PC-9 (cell line): ENCODE measurements at regions not wholly inside any gene's neighbourhood (a gene's known extent, or its start where the extent isn't known, plus 50 kb on each side); places are given as distances from the start of the nearest gene placed in this dataset.

Source experiments
- CTCF ChIP-seq: fragments of 200-600 bp; sonication (generic); conservative IDR thresholded peaks from 2 replicates; pipeline ENCODE4 v1.6.1; 2017; ENCODE audit warnings: mixed run types, antibody characterized with exemption, mild to moderate bottlenecking, moderate library complexity
- EZH2 ChIP-seq: fragments of 200-600 bp; sonication (generic); IDR thresholded peaks from 2 replicates; pipeline ENCODE4 v1.8.0; 2017; ENCODE audit warnings: antibody characterized with exemption, low read depth

DNA sequence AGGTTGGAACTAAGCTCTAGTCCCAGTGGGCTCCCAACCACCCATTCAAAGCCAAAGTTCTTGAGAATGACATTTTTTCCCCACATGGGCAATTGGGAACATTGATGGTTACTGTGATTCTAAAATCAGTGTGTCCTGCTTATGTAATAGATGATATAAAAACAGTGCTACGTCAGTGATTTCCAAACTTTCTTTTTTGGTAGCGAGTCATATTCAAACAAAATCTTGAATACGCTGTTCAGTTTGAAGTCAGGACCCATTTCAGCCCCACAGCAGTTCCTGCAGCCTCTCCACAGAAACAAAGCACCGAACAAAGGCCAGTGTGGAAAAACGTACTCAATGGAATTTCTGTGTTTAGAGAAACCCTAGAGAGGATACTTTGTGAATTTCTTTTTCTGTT is 170.0 kb upstream of the OLIG3 start:
- TF ChIP-seq CTCF (no peak), EZH2 (no peak)
